OCI-LY7 (cell line): ENCODE measurements at regions not wholly inside any gene's neighbourhood (a gene's known extent, or its start where the extent isn't known, plus 50 kb on each side); places are given as distances from the start of the nearest gene placed in this dataset.

Experiments used
- BruUV-seq: library from RNA; stranded (reverse); fragments of 400-500 nt; replicated peaks from 2 replicates; lab custom pipeline; 2021; lab: Mats Ljungman, UMichigan
- CTCF ChIA-PET: fragments of 300-600 bp; sonication (Branson Sonifier 250); formaldehyde crosslinking; loops from one replicate; lab custom pipeline; 2022; ENCODE audit warnings: antibody characterized with exemption; ENCODE audit not compliant: unreplicated experiment; lab: Charles Lee
- POLR2A ChIA-PET: fragments of 300-600 bp; sonication (Branson Sonifier 250); formaldehyde crosslinking; loops from one replicate; lab custom pipeline; 2022; ENCODE audit warnings: antibody characterized with exemption; lab: Charles Lee
- DNase-seq: peaks from one replicate; pipeline ENCODE4 v3.0.0-alpha.2; 2015; ENCODE audit warnings: low spot score
- H2AFZ ChIP-seq: fragments of 200-600 bp; sonication (generic), shearing (Covaris generic); 2 replicates; pipeline ENCODE4 v1.6.1; 2014; ENCODE audit warnings: mild to moderate bottlenecking, antibody characterized with exemption, low read length, moderate library complexity
- H3K27ac ChIP-seq: fragments of 200-600 bp; sonication (generic); 2 replicates; pipeline ENCODE4 v1.5.1; 2014; ENCODE audit warnings: mixed run types, low read depth, mild to moderate bottlenecking, moderate library complexity, low read length, inconsistent platforms; ENCODE audit not compliant: poor library complexity, severe bottlenecking
- H3K36me3 ChIP-seq: fragments of 200-600 bp; sonication (generic); 2 replicates; pipeline ENCODE4 v1.6.1; 2014; ENCODE audit warnings: mild to moderate bottlenecking, antibody characterized with exemption, low read length, moderate library complexity, mixed read lengths; ENCODE audit not compliant: insufficient read depth
- H3K4me1 ChIP-seq: fragments of 200-600 bp; sonication (generic); 2 replicates; pipeline ENCODE4 v1.5.1; 2014; ENCODE audit warnings: mild to moderate bottlenecking, low read length; ENCODE audit not compliant: insufficient read depth, poor library complexity, severe bottlenecking
- H3K4me2 ChIP-seq: fragments of 200-600 bp; sonication (generic); 2 replicates; pipeline ENCODE4 v1.6.1; 2014; ENCODE audit warnings: mild to moderate bottlenecking, low read length
- H3K4me3 ChIP-seq: fragments of 200-600 bp; sonication (generic); 2 replicates; pipeline ENCODE4 v1.5.1; 2014; ENCODE audit warnings: mild to moderate bottlenecking, low read depth, low read length; ENCODE audit not compliant: poor library complexity, severe bottlenecking
- H3K79me2 ChIP-seq: fragments of 200-600 bp; sonication (generic); 2 replicates; pipeline ENCODE4 v1.6.1; 2016; ENCODE audit warnings: low read depth, mild to moderate bottlenecking, low read length, moderate library complexity, mixed read lengths; ENCODE audit not compliant: insufficient read depth
- H3K9me2 ChIP-seq: fragments of 200-600 bp; sonication (generic); 2 replicates; pipeline ENCODE4 v1.6.1; 2016; ENCODE audit warnings: mild to moderate bottlenecking, low read length, mixed read lengths; ENCODE audit not compliant: insufficient read depth
- H3K9me3 ChIP-seq: fragments of 200-600 bp; sonication (generic); 2 replicates; pipeline ENCODE4 v1.6.1; 2014; ENCODE audit warnings: mild to moderate bottlenecking, mixed run types, low read length, mixed read lengths
- H4K20me1 ChIP-seq: fragments of 200-600 bp; sonication (generic); 2 replicates; pipeline ENCODE4 v1.6.1; 2014; ENCODE audit warnings: mild to moderate bottlenecking, antibody characterized with exemption, low read length, moderate library complexity, mixed read lengths; ENCODE audit not compliant: insufficient read depth
- CTCF ChIP-seq: fragments of 200-600 bp; sonication (generic); conservative IDR thresholded peaks from 2 replicates; pipeline ENCODE4 v1.5.1; 2014; ENCODE audit warnings: mild to moderate bottlenecking, antibody characterized with exemption, low read length, moderate library complexity, mixed read lengths
- EZH2phosphoT487 ChIP-seq: fragments of 200-600 bp; sonication (generic); IDR thresholded peaks from 2 replicates; pipeline ENCODE4 v1.6.1; 2018; ENCODE audit warnings: low read depth, borderline replicate concordance, mild to moderate bottlenecking, mixed run types, antibody characterized with exemption, low read length, moderate library complexity, mixed read lengths
- intact Hi-C: fragments of 100-400 bp; cut with micrococcal nuclease; formaldehyde crosslinking; loops from one replicate; pipeline ENCODE4 v1.10.0; 2022; ENCODE audit not compliant: unreplicated experiment

DNA sequence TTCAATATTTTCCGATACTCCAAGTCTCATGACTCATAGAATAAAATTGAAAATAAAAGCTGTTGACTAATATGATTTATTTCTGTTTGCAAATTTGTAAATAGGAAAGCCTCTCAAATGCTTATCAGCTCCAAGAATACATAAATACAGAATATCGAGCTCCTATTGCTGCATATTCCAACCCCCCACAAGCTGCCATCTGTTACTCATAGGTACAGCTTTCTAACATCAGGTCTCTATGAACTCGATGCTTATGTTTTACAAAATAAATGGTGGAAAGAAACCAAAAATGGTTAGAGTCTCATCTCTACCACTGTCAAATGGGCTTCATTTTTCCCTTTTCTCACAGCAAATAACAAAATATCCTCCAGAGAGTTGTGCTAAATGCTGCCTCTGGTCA, 631.6 kb upstream of the CDH18 start:
- no peak overlapping the region for H3K4me3 ChIP-seq
- H3K9me2 ChIP-seq = no peaks in the 10 kb centered on the region
- no peak for DNase-seq
- ChIA-PET POLR2A (no interaction called here), CTCF (no interaction called here)
- no peak overlapping the region for H3K27ac ChIP-seq
- TF ChIP-seq CTCF (no peak), EZH2phosphoT487 (no peak)
- BruUV-seq = no TSS peak
- H3K4me2 ChIP-seq = no peak overlapping the region
- H3K4me1 ChIP-seq = no peaks in the 10 kb centered on the region
- no peaks in the 10 kb centered on the region for H3K36me3 ChIP-seq
- no peaks in the 10 kb centered on the region for H4K20me1 ChIP-seq
- no peaks in the 10 kb centered on the region for H3K9me3 ChIP-seq
- H2AFZ ChIP-seq = no peak overlapping the region
- intact Hi-C loops = no loop called here
- no peaks in the 10 kb centered on the region for H3K79me2 ChIP-seq

DNA sequence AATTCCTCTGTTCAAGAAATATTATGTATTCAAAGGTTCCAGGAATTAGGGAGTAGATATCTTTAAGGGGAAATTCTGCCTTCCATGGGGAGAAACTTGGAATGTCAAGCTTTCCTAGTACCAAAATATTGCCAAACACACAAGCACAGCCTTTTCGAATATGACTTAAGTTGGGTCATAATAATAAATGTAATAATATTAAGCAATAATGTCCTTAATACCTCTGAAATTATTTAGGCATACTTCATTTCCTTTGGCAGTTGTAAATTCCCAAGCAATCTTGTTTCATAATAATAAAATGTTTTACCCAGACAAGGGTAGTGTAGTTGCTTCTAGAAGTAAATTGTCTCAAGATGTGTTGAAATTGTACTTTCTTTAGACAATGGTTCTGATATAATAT, 630.3 kb upstream of the CDH18 start:
- no peak for DNase-seq
- no peaks in the 10 kb centered on the region for H4K20me1 ChIP-seq
- H3K4me3 ChIP-seq = no peak overlapping the region
- intact Hi-C loops = no loop called here
- H3K9me2 ChIP-seq = no peaks in the 10 kb centered on the region
- no peak overlapping the region for H2AFZ ChIP-seq
- CTCF ChIA-PET = no interaction called here
- no peak overlapping the region for H3K4me2 ChIP-seq
- no peaks in the 10 kb centered on the region for H3K79me2 ChIP-seq
- BruUV-seq = no TSS peak
- no peaks in the 10 kb centered on the region for H3K9me3 ChIP-seq
- POLR2A ChIA-PET = no interaction called here
- no peaks in the 10 kb centered on the region for H3K36me3 ChIP-seq
- no peak overlapping the region for H3K27ac ChIP-seq
- TF ChIP-seq CTCF = no peak
- no peak for TF ChIP-seq EZH2phosphoT487
- no peaks in the 10 kb centered on the region for H3K4me1 ChIP-seq

DNA sequence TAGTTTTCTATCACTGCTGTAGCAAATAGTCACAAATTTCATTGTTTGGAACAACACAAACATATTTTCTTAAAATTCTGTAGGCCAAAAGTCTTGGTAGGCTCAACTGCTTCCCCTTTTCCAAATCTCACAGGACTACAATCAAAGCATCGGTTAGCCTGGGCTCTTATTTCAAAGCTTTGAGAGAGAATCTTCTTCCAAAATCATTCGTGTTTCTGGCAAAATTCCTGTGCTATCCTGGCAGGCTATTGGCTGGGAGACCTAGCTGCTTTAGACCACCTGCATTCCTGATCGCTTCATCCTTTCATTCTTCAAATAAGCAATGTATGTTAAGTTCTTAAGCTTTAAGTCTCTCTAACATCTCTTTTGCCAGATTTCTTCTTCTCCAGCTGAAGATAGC, 629.8 kb upstream of the CDH18 start:
- no peak for TF ChIP-seq CTCF
- TF ChIP-seq EZH2phosphoT487 = no peak
- Histone ChIP-seq H3K4me3 (no peak overlapping the region), H3K79me2 (no peaks in the 10 kb centered on the region), H4K20me1 (no peaks in the 10 kb centered on the region), H3K9me3 (no peaks in the 10 kb centered on the region), H3K9me2 (no peaks in the 10 kb centered on the region), H3K27ac (no peak overlapping the region), H3K4me1 (no peaks in the 10 kb centered on the region), H3K36me3 (no peaks in the 10 kb centered on the region), H3K4me2 (no peak overlapping the region), H2AFZ (no peak overlapping the region)
- intact Hi-C loops = no loop called here
- ChIA-PET POLR2A (no interaction called here), CTCF (no interaction called here)
- DNase-seq = no peak
- BruUV-seq = no TSS peak
